Gastrocnemius medialis (tissue), 4 donors: ENCODE measurements at regions not wholly inside any gene's neighbourhood (a gene's known extent, or its start where the extent isn't known, plus 50 kb on each side); places are given as distances from the start of the nearest gene placed in this dataset.

Experiments used
- POLR2A ChIP-seq, 2 donors: fragments of 450-650 bp; IDR thresholded peaks; one replicate each; pipeline ENCODE4 v1.6.1; 2017; ENCODE audit warnings: antibody characterized with exemption in 2 of 2, mild to moderate bottlenecking in 2 of 2, moderate library complexity in 2 of 2
- TF ChIP-seq, protein P1 (sequence below), 5 experiments: fragments of 450-650 bp in 3 of 5; fragments of 200-600 bp in 2 of 5; sonication (generic) in 2 of 5; IDR thresholded peaks in 4 of 5; conservative IDR thresholded peaks in 1 of 5; 1 replicate in 4 of 5; 2 replicates in 1 of 5; pipeline ENCODE4 v1.5.1; 2016 to 2019; ENCODE audit warnings: antibody characterized with exemption in 5 of 5, mild to moderate bottlenecking in 3 of 5, moderate library complexity in 3 of 5

GRCh38 chr14:85131226-85131922 is 398.6 kb upstream of the FLRT2 start:
- no peak for TF ChIP-seq POLR2A (IDR thresholded peaks at IDR 0.05)
- TF ChIP-seq, protein P1, sequence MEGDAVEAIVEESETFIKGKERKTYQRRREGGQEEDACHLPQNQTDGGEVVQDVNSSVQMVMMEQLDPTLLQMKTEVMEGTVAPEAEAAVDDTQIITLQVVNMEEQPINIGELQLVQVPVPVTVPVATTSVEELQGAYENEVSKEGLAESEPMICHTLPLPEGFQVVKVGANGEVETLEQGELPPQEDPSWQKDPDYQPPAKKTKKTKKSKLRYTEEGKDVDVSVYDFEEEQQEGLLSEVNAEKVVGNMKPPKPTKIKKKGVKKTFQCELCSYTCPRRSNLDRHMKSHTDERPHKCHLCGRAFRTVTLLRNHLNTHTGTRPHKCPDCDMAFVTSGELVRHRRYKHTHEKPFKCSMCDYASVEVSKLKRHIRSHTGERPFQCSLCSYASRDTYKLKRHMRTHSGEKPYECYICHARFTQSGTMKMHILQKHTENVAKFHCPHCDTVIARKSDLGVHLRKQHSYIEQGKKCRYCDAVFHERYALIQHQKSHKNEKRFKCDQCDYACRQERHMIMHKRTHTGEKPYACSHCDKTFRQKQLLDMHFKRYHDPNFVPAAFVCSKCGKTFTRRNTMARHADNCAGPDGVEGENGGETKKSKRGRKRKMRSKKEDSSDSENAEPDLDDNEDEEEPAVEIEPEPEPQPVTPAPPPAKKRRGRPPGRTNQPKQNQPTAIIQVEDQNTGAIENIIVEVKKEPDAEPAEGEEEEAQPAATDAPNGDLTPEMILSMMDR (IDR thresholded peaks at IDR 0.05 in 4 of 5, conservative IDR thresholded peaks at IDR 0.05 in 1 of 5): no peak
